HG02870 (cell line): ENCODE measurements at regions not wholly inside any gene's neighbourhood (a gene's known extent, or its start where the extent isn't known, plus 50 kb on each side); places are given as distances from the start of the nearest gene placed in this dataset.
"Not testable (repeated sequence)": the region's sequence is repeated elsewhere in the genome, so short reads cannot be mapped to it uniquely, and the experiment has no call there.

Experiments used
- ATAC-seq: cut with Tn5 transposase; IDR thresholded peaks from one replicate; pipeline ENCODE4 v1.9.1; 2021; ENCODE audit warnings: mild to moderate bottlenecking, moderate library complexity; ENCODE audit not compliant: unreplicated experiment

DNA sequence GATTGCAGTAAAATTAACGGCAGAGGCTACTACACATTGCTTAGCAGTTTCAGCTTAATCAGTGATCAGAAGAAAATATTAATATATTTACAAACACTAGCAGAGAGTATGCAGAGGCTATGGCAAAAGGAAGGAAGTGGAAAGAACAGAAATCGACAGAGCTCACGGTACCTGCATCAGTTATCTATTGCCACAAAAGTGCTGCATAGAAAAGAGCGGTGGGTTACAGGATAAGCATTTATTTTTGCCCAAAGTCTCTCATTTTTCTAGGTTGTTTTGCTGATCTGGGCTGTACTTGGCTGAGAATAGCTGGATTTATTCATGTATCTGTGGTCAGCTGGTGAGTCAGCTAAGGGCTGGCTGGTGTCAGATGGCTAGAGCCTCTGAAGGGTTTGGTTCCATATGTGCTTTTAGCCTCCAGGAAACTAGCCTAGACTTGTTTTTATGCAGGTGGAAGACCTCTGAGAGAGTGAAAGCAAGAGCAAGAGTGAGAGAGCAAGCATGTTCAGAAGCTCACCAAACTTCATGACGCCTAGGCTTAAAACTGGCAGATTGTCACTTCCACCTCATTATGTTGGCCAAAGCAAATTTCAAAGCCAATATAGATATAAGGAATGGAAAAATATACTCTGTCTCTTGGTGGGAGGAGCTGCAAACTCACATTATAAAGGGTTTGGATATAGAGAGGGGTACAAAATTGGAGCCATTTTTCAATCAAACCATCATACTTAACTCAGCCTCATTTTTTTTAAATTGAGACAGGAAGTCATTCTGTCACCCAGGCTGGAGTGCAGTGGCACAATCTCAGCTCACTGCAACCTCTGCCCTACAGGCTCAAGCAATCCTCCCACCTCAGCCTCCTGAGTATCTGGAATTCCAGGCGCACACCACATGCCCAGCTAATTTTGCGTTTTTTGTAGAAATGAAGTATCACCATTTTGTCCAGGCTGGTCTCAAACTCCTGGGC lies 153.2 kb upstream of the RPL34 start:
- peak; percentile 99 for ATAC-seq

GRCh38 chr4:108465886-108466500 lies 154.4 kb upstream of the RPL34 start:
- no peak for ATAC-seq

DNA sequence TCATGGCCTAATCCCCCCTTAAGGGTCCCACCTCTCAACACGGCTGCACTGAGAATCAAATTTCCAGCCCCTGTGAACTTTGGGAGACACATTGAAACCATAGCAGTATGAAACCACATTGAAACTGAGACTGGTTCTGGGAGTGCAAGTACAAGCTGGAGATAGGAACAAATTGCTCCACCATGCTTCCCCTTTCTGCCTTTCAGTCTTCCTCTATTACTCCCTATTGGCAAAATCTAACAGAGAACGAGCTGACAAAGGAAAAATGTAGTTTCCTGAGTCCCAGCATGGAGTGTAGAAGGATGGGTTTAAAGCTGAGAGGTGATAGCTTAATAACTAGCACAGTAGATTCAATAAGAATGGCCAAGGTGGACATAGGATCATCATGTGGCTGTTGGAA lies 161.7 kb upstream of the RPL34 start:
- no peak for ATAC-seq

GRCh38 chr4:108454227-108454626 lies 166.1 kb upstream of the RPL34 start:
- no peak for ATAC-seq

DNA sequence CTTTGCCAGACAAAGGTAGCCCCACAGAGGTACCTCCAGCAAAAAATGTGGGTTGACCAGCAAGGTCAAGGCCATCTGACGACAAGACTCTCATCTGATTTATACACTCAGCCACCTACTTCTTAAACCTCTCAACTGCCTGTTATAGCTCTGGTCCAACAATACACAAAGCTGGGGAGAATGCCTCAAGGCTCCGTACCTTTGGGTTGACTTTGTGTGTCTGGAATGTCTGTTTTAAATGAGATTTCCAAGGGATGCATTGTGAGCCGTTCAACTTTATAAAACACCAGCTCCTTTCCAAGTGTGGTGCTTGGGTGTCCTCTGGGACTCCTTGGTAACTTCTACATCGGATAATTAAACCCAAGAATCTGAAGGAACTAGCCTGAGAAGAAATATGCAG lies 167.0 kb upstream of the RPL34 start:
- no peak for ATAC-seq

DNA sequence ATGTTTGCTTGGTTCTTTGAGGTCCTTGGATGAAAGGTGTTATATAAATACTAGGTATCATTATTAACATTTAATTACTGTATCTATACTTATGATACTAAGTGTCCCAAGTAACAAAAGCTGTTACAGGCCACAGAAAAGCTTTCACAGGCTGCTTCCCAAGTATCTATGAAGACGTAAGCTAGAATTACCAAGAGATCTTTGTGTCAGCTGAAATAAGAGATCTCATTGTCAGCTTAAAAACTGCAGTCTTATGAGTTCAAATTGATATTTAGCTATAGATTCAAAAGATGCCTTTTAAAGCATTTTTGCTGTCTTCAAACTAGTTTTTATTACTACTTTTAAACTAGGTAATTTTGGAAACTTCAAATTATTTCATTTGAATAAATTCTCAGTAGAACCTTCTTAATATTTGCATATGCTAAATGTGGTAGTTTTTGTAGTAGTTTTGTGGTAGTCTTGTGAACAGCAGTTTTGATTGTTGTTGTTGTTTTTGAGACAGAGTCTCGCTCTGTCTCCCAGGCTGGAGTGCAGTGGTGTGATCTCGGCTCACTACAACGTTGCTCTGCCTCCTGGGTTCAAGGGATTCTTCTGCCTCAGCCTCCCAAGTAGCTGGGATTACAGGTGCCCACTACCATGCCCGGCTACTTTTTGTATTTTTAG lies 170.0 kb upstream of the RPL34 start:
- no peak for ATAC-seq

- ATAC-seq = no peak
Observed at GRCh38 chr4:108449129-108449528, 171.2 kb upstream of the RPL34 start.

- no peak for ATAC-seq
Observed at GRCh38 chr4:108446556-108446955, 173.8 kb upstream of the RPL34 start.

DNA sequence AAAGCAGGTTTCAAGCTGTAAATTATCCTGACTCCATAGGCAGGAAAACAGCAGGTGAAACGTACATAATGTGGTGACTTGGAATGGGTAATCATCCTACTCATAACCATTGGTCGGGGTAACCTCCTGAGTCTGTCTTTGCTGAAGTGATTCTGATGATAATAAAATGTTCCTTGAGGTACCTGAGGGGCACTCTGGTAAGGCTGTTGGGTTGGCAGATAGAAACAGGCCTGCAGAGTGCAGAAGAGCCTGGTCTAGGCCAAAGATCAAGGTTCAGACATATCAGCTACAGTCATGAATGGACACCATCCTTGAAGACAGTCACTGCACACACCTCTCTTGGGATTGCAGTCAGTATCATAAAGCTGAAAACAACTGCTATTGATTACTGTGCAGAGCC lies 174.7 kb upstream of the RPL34 start:
- ATAC-seq = no peak

GRCh38 chr4:108443585-108443984 lies 176.8 kb upstream of the RPL34 start:
- no peak for ATAC-seq

GRCh38 chr4:108433832-108434231 lies 186.5 kb upstream of the RPL34 start:
- no peak for ATAC-seq

DNA sequence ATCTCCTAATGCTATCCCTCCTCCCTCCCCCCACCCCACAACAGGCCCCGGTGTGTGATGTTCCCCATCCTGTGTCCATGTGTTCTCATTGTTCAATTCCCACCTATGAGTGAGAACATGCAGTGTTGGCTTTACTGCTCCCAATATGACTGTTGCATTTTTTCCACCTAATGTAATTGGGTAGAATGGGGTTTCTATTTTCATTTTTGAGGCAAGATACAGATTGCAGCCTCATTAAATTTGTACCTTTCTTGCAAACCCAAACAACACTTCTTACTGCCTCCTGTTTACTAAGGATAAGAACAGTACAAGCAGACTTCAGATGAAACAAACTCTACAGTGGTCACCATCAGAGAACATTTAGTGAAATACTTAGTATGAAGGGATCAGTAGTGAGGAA lies 187.0 kb upstream of the RPL34 start:
- ATAC-seq = not testable (repeated sequence)

- no peak for ATAC-seq
Observed at GRCh38 chr4:108432418-108432817, 188.0 kb upstream of the RPL34 start.

DNA sequence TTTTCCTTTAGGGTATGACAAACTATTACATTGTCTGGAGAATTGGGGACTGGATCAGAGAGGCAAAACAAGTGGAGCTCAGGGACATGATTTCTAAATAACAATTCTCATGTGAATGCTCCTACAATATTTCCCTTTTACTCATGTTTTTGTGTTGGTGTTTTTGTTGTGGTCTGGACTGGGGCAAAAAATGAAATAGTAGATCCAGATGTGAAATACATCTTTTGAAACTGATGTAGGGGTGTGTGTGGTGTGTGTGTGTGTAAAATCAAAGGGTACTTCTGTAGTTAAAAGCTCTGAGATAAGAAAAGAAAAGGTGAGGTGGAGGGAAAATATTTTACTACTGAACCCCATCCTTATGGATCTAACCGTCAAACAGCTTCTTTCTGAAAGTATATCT lies 188.4 kb upstream of the RPL34 start:
- no peak for ATAC-seq

DNA sequence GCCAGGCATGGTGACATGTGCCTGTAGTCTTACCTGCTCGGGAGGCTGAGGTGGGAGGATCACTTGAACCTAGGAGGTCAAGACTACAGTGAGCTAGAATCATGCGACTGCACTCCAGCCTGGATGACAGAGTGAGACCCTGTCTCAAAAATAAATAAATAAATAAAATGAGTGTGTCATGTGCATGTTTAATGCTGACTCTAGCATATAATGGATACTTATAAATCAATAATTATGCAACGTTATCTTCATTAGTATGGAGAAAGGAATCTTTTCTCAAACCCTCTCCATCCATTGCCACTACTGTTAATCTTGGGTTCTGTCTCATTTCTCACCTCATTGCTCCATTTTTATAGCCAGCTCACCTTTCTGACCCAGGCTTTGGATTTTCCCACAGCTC lies 189.5 kb upstream of the RPL34 start:
- no peak for ATAC-seq

- no peak for ATAC-seq
Observed at GRCh38 chr4:108429662-108430061, 190.7 kb upstream of the RPL34 start.

DNA sequence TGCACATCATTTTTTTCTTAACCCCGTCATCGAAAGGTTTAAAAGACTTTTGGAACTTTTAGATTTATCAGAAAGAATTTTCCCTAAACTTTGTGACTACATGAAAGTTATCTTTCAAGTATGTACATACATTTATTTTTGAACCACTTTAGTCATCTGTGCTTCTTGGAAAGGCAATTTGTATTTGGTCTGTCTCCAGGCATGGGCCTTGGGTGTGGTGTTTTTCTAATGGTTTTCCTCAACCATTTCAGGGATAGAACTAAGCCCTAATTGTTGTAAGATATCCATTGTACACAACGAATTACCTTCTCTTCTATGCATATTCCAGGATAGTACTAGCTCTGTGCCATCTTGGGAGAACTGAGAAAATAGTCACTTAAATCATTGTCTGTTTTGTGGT lies 191.5 kb upstream of the RPL34 start:
- no peak for ATAC-seq

- no peak for ATAC-seq
Observed at GRCh38 chr4:108427946-108428485, 192.4 kb upstream of the RPL34 start.

DNA sequence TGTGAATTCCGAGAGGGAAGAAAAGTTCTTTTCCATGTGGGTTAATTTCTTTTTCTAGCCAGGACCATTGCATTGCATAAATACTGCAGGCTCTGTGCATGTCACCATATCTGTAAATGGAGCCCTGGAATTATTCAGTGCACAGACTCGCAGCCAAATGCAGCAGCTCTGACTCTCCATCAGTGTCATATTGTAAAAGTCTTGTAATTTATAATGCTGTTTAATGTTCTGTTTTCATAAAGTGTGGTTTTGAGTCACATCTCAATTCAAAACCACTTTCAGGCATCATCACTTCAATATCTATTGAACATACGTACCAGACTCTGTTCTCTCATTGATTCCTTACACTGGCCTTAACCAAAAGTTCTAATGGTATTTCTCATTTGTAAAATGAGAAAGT lies 193.9 kb upstream of the RPL34 start:
- no peak for ATAC-seq

GRCh38 chr4:108425988-108426387 lies 194.4 kb upstream of the RPL34 start:
- ATAC-seq = no peak

DNA sequence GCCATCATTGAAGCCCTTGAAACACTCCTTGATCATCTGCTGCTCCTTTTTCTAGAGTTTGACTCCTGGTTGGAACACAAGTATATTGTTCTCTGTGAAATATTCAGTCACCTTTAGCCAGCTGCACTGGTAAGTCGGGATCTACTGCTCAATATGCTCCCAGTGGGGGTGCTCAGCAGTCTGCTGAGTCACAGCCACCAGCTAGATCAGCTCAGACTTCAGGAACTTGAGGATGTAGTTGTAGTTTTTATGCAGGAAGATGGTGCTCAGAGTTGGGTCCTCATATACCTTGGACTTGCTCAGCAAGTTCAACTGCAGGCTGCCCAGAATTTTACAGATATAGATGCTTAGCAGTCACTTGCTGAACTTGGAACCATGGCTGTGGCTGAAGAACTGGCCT lies 202.5 kb upstream of the RPL34 start:
- no peak for ATAC-seq

GRCh38 chr4:108416831-108417230 lies 203.5 kb upstream of the RPL34 start:
- no peak for ATAC-seq
